Upper lobe of left lung (tissue), 4 donors: ENCODE measurements at regions not wholly inside any gene's neighbourhood (a gene's known extent, or its start where the extent isn't known, plus 50 kb on each side); places are given as distances from the start of the nearest gene placed in this dataset.

ENCODE experiments used
- CTCF ChIP-seq, 6 experiments: fragments of 450-650 bp in 4 of 6; fragments of 200-600 bp in 2 of 6; sonication (generic) in 2 of 6; IDR thresholded peaks; one replicate each; pipeline ENCODE4 v1.5.1; 2016 to 2019; ENCODE audit warnings: antibody characterized with exemption in 6 of 6
- EP300 ChIP-seq, 4 donors: sonication (generic); formaldehyde crosslinking; IDR thresholded peaks; one replicate each; pipeline ENCODE4 v1.5.1; 2017; ENCODE audit warnings: antibody characterized with exemption in 4 of 4, control low read depth in 2 of 4
- POLR2A ChIP-seq, 4 donors: fragments of 450-650 bp; IDR thresholded peaks; one replicate each; pipeline ENCODE4 v1.5.1; 2016 to 2017; ENCODE audit warnings: antibody characterized with exemption in 4 of 4, mild to moderate bottlenecking in 2 of 4
- POLR2AphosphoS5 ChIP-seq, 2 donors: sonication (generic); formaldehyde crosslinking; IDR thresholded peaks; one replicate each; pipeline ENCODE4 v1.5.1; 2017; ENCODE audit warnings: antibody characterized with exemption in 2 of 2

GRCh38 chr3:188026191-188026968, 127.6 kb upstream of the LPP start:
- TF ChIP-seq POLR2A (IDR thresholded peaks at IDR 0.05) (no peak), CTCF (IDR thresholded peaks at IDR 0.05) (no peak), POLR2AphosphoS5 (IDR thresholded peaks at IDR 0.05) (no peak), EP300 (IDR thresholded peaks at IDR 0.05) (no peak)
